HG03039 (cell line): ENCODE measurements at regions not wholly inside any gene's neighbourhood (a gene's known extent, or its start where the extent isn't known, plus 50 kb on each side); places are given as distances from the start of the nearest gene placed in this dataset.
"Not testable (repeated sequence)": the region's sequence is repeated elsewhere in the genome, so short reads cannot be mapped to it uniquely, and the experiment has no call there.

Source experiments
- ATAC-seq: cut with Tn5 transposase; IDR thresholded peaks from one replicate; pipeline ENCODE4 v1.9.1; 2021; ENCODE audit warnings: mild to moderate bottlenecking, moderate library complexity; ENCODE audit not compliant: unreplicated experiment

DNA sequence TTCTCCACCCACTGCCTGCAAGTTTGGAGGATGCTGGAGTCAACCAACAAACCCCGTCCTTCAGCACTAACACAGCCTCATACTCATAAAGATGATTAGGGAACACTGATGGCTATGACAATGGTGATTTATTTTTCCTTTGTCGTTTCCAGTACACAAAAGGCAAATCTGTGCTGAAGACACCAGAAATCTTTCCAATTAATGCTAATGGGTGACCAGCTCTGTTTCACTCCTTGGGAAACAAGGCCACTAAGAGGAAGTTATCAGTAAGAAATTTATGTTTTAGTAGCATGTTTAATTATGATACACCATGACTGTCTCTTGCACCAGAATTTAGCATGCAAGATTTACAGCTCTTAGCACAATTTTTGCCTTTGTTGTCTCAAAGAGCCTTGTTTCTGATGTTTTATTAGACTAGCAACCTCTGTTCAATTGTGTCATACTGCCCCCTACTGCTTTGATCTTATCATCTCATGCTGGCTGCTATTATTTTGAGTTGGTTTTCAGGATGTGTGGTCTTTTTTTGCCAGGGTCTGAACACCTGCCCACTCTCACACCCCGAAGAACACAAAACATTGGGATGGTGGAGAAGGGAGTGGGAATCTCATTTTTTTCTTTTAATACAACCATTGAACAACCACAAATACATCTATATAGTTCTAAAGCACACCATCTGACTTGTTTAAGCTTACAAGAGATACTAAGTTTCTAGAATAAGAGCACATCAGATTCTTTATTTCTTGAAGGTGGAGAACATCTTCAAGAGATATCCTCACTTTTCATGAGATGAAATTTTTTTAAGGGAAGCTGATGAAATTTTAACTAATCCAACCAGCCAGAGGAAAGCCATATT is 160.9 kb downstream of the SPTSSA start:
- ATAC-seq = no peak

DNA sequence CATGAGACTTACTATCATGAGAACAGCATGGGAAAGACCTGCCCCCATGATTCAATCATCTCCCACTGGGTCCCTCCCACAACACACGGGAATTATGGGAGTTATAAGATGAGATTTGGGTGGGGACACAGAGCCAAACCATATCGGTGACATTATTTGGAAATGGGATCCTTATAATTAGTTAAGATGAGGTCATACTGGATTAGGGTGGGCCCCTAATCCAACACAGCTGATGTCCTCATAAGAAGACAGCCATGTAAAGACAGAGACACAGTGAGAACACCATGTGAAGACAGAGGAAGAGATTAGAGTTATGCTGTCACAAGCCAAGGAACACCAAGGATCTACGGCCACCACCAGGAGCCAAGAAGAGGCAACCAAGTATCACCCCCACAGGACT is 161.7 kb downstream of the SPTSSA start:
- no peak for ATAC-seq

DNA sequence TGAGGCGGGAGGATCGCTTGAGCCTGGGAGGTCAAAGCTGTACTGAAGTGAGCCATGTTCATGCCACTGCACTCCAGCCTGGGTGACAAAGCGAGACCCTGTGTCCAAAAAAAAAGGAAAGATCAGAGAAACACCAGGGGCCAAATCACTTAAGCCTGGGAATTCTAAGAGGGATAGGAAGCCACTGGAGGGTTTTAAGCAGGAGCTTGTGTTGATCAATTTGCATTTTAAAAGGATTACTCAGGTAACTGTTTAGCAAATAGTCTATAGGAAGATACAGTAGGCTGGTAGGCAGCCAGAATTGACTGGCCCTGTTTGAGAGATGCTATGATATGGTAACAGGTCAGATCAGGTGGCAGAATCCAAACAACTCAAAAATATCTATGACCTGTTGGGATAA is 162.7 kb downstream of the SPTSSA start:
- no peak for ATAC-seq

DNA sequence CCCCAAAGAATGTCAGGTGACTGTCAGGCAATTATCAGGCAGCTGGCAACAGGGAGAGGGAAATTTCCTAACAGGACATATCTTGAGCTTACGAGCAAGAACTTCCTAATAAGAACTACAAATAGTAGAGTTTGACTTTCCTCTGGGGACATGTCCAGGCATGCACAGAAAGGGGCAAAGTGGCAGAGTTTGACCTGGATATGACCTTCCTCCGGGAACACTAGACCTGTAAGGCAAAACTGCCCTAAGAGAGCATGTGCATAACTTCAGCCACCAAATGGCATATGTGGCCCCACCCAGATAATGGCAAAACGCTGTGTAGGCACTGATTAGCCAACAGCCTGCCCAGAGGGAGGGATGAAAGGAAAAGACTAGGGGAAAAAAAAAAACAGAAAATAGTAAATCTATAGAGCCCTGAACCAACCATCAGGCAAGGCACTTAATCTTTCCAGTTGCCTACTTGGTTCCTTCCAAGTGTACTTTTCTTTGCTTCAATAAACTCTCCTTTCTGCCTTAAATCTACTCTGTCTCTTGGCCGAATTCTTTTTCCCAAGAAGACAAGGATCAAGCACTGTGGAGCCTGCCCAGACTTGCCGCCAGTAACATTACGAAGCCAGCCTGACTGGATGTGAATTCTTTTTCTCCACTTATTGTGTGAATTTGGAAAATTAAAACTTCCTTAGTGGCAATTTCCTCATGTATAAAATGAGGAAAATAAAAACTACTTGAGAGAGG is 164.1 kb downstream of the SPTSSA start:
- no peak for ATAC-seq

DNA sequence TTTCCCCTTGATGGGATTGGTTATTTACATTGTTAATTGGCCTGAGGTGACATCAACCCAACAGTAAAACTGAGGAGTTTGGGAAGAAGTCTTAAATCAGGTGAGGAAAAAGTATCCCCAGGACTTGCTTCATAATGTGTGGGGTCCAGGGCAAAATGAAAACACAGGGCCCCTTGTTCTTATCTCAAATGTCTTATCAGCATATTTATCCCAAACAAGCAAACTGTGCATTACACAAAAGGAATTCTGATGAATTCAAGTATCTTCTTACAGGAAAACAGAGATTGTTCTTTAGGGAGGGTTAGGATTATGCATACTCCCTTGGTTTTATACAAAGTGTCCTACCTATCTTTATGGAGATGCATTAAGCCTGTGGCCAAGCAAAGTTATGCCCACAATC is 178.4 kb downstream of the SPTSSA start:
- no peak for ATAC-seq

DNA sequence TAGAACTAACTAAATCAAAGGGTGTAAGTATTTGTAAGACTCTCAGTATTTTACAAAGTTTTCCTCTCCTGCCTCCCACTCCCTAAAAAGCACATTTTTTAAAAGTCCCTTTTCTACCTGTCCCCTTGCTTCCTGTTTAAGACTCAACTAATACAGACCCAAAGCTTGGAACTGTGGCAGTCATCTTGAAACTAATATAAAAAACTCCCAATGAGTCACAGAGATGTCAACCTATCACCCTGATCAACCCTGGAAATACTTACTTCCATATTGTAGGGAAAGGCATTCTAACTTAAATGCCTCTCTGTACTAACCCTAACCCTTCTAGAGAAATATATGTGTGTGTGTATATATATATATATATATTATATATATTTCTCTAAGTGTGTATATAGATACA is 184.8 kb downstream of the SPTSSA start:
- ATAC-seq = no peak

DNA sequence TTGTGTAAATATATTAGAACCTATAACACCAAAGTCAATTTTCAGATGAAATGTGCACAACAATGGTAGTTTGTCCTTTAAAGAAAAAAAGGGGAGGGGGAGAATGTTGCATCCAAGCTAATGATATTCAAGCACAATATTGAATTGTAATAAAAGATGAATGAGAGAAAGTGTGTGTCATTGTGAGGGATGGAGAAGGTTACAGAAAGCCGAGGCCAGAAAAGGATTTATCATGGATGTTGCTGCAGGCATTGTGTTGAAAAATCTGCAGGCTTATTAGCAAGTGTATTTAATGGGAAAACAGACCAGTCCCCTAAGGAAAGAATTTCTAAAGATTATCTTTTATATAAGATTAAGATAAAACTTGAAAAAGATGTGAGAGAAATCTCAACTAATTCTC is 186.5 kb downstream of the SPTSSA start:
- ATAC-seq = no peak

DNA sequence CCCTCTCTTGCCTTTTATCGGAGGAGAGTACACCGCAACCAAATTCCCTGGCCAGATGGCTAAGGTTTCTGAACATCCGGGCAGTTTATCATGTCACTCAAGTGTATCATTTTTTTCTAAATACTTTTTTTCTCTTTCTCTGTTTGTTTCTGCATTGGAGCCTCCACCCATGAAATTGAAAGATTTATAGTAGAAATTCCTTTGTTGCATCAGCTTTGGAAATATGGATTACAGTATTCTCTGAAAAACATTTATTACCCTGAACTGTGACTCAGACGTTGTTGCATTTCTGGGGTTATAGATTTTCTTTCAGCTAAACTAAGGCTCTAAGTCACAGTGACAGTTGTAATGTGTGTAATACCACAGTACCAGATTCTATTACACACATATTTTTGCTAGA is 187.0 kb downstream of the SPTSSA start:
- no peak for ATAC-seq

DNA sequence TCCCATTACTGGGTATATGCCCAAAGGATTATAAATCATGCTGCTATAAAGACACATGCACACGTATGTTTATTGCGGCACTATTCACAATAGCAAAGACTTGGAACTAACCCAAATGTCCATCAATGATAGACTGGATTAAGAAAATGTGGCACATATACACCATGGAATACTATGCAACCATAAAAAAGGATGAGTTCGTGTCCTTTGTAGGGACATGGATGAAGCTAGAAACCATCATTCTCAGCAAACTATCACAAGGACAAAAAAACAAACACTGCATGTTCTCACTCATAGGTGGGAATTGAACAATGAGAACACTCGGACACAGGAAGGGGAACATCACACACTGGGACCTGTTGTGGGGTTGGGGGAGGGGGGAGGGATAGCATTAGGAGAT is 188.3 kb downstream of the SPTSSA start:
- ATAC-seq = not testable (repeated sequence)

DNA sequence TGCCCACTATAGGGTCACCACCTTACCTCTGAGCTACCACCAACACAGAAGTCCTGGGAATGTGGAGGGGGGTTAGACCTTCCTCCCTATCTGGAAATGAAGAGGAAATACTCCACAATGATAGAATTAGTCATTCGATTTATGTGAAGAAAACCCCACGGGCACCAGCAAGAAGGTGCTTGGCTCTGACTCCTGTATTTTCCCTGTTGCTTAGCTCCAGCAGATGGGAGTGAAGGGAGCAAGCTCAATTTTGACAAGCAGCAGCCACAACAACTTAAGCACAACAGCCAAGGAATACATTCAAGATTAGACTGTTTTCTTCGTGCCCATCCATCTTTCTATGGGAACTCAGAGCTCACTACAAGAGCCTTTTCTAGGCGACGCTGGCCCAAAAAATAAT is 191.7 kb downstream of the SPTSSA start:
- ATAC-seq = no peak

DNA sequence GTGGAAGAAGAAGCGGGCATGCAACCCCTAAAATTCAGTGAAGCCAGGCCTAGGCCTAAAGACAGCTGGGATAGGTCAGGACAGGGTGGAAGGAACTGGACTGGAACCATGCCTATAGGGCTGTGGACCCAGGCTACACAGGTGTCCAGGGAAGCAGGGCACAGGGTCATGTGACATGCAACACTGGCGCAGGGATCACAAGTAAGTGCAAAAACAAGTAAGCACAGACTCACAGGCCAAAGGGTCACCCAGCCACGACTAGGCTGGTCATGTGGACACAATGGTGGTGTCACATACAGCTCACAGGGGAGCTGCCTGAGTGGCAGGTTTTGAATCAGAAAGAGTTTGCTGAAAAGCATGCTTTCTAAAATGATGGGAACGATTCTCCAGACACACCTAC is 195.7 kb downstream of the SPTSSA start:
- ATAC-seq = no peak

DNA sequence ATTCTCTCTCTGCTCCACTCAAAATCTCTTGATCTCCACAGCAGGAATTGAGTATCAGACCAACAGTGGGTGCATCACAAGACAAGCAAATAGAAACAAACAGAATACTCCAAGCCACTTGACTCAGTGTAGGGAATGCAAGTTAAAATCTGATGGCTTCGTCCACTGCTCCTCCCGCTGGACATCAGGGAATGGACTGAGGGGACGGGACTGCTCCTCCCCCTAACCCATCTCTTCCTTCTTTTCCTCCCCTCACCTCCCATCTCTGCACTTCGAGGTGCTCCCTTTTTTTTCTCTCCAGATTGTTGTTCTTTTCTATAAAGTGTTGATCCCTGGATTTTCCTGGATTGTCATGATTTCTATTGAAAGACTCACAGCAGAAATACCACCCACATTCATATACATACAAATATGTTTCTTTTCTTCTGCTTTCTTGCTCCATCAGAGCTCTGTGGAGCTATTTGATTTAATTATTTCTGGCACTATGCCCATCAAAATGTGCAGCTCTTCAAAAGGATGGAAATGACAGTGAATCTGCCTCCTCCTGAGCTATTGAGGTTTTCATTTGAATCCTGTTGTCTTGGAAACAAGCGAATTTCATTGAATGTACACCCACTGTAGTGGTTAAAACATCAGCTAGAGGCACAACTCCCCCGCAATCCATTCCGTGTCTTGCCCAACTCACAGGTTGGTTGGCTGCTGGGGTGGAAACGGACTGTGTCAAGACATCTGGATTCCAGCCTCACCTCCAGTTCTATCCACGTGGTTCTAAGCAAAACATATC is 199.7 kb downstream of the SPTSSA start:
- ATAC-seq = no peak

DNA sequence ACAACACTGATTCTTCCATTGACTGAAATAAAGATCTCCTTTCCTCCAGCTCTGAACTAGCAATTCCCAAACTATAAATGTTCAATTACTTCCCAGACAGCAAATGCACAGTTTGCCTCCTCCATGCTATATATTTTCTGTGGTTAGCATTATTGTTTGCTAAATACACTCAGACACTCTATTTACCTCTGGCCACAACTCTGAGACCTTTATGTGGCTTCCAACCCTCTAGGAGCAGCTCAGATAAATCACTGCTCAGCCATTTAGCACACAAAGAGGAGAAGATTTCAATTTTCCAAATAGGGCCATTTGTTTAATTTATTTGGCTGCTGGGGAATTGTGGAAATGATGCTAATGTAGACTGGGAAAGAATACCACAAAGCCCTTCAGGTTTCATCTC is 202.0 kb downstream of the SPTSSA start:
- ATAC-seq = no peak

DNA sequence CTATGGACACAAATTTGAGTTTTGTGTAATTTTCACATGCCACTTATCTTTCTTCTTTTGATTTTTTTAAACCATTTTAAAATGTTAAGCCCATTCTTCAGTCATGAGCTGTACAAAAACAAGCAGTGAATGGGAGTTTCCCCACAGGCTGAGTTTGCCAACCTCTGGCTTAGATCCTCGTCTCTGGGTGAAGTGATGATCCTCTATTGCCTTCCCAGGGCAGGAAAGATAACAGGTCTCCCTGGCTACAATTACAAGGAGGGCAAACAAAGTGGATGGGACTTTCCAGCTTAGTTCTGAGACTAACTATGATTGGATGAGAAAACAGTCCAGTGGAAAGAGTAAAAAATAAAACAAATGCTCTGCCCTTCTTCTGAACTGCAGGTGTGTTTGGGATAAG is 203.7 kb downstream of the SPTSSA start:
- no peak for ATAC-seq

DNA sequence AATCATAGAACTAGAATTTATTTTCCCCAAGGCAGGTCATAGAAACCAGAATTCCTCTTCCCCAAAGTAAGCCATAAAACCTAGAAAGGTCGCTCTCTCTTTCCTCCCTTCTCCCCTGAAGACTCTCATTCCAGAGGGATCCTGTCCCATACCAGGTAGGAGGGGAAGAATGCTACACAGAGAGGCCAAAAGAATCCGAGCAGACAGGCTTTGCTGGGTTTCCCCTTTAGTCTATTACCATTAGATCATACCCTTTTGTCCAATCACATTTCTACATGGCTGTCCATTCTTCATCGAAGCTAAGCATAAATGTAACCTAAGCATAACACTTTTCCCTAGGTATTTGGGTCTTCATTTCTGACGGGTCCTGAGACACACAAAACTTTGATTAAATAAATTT is 204.5 kb downstream of the SPTSSA start:
- ATAC-seq = no peak

DNA sequence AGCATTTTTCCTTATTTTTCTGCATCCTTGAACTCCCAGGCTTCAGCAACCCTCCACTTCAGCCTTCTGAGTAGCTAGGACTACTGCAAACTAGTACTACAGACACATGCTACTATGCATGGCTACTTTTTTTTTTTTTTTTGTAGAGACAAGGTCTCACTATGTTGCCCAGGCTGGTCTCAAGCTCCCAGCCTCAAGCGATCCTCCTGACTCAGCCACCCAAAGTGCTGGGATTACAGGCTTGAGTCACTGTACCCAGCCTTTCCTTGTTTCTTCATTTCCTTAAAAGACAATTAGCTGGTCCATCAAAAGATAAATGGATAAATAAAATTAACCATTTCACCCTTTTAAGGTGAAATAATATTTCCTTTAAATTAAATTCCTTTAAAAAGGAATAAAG is 205.8 kb downstream of the SPTSSA start:
- ATAC-seq = no peak

DNA sequence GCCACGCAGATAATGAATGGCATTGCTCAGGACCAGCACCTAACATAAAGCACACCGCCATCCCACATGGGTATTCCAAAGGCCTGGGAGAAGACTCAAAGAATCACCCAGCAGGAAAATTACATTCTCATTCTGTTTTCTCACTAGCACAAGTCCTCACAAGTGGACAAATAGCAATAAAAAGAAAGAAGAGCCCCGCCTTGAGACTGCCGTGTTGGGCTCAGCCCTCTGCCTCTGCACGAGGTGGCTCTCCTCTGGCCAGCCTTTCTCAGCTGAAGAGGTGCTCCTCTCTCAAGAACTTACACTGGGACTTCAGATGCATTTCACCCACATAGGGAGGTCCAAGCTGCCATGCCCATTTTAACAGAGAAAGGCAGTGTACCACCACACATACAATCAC is 207.5 kb downstream of the SPTSSA start:
- ATAC-seq = no peak

DNA sequence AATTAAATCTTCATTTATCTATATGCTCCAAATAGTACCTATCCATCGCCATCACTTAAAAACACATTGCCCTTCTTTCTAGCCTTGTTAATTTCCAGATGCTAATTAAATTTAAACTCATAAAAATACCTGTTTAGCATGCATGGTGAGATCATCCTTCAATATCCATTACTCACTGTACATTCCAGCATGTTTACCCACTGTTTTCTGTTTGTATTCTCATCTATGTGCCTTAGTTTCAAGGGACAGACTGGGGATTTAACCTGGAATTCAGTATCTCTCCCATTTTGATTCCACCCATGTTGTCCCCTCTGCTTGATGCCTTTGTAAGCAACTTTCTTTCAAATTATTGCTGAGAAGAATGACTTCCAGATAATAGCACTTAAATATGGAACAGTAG is 208.0 kb downstream of the SPTSSA start:
- no peak for ATAC-seq

DNA sequence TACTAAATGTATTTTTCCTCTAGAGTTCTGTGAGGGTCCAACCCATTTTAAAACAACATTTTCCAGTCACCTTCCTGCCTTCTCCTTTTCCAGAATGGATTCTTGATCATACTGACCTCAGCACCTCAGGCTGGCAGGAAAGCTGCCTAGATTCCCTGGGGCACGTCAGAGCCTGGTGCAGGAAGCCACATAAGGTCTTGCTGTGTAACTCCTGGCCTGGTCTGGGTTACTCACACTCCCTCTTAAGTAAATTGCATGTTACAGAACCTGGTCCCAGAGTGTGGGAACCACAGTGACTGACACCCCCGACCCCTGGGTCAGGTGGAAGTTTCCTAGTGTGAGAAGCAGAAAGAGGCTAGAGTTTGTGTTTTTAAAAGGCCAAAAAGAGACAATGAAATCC is 209.8 kb downstream of the SPTSSA start:
- ATAC-seq = no peak

DNA sequence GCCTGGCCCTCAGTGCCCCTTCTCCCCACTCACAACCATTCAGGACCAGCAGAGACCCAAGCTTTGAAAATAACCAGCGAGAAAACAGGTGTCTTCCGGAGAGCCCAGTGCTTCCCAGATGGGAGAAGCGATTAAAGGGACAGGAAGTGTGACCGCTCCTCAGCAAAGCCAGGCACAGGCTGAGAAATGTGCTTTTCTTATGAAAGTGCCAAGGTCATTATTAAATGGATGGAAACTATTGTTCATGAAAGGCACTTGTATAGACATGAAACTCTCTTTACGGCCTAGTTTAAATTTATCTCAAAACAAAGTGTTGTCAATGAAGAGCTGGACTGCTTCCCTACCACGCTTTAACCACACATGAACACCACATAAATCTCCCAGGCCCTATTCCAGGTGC is 210.4 kb downstream of the SPTSSA start:
- no peak for ATAC-seq

DNA sequence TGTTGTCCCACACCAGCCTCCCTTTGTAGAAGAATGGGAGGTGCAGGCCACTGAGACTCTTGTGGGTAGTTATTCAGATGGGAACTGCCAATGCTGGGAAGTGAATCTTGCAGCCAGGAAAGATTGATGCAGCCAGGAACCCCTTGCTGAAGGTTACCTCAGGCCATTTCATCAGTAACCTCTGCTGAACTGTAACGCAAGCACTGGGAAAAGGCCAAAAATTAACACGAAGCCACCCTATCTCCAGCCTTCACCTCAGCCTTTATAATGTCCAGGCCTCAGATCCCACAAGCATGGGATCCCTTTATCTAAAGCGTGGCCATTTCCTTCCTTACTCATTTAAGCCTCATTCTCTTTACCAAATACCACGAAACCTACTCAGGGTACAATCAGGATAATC is 211.1 kb downstream of the SPTSSA start:
- ATAC-seq = no peak

DNA sequence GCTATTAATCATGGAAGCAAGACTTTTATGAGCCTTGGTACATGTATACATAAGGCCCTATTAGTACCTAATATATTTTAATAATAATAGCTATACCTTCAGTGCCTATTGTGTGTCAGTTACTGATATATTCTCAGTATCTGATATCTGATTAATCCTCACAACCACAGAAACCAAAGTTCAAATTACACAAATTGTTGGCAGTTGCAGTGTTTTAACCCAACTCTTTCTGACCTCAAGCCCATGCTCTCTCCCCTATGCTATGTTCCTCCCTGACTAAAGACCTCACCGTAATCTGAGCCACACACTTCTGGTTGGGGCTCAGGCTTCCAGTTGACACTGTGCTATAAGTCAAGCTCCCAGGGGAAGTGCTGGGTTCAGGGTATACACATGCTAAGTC is 214.4 kb downstream of the SPTSSA start:
- no peak for ATAC-seq
